ENCODE measurements at regions not wholly inside any gene's neighbourhood (a gene's known extent, or its start where the extent isn't known, plus 50 kb on each side); places are given as distances from the start of the nearest gene placed in this dataset.
A peak's percentile ranks its signal among the peaks of the same experiment; 100 is the strongest.

- Mint-ChIP-seq H3K36me3 (ENCODE audit: low read depth) (peaks cover 6% of the 10 kb centered on the region), H3K27ac (no peak overlapping the region), H3K9me3 (peaks cover 16% of the 10 kb centered on the region), H3K4me1 (no peaks in the 10 kb centered on the region), H3K4me3 (no peak overlapping the region), H3K27me3 (ENCODE audit: low read depth, poor library complexity) (no peaks in the 10 kb centered on the region)
- no peak for DNase-seq
- no peak for TF ChIP-seq CTCF (IDR thresholded peaks at IDR 0.05)
These were observed 256.9 kb upstream of the MTPN start for GRCh38 chr7:136234040-136234439.

- Mint-ChIP-seq H3K9me3 (peaks cover 3% of the 10 kb centered on the region), H3K4me3 (no peak overlapping the region), H3K4me1 (no peaks in the 10 kb centered on the region), H3K27ac (no peak overlapping the region), H3K36me3 (ENCODE audit: low read depth) (no peaks in the 10 kb centered on the region), H3K27me3 (ENCODE audit: low read depth, poor library complexity) (no peaks in the 10 kb centered on the region)
- no peak for TF ChIP-seq CTCF (IDR thresholded peaks at IDR 0.05)
- DNase-seq = no peak
These were observed 253.1 kb upstream of the MTPN start for GRCh38 chr7:136230210-136230609.

GRCh38 chr7:136229790-136230189 is 252.6 kb upstream of the MTPN start:
- no peak overlapping the region for H3K27ac Mint-ChIP-seq
- no peaks in the 10 kb centered on the region for H3K36me3 Mint-ChIP-seq (ENCODE audit: low read depth)
- H3K27me3 Mint-ChIP-seq (ENCODE audit: low read depth, poor library complexity) = no peaks in the 10 kb centered on the region
- no peak overlapping the region for H3K4me3 Mint-ChIP-seq
- peaks cover 3% of the 10 kb centered on the region for H3K9me3 Mint-ChIP-seq
- no peak for DNase-seq
- TF ChIP-seq CTCF (IDR thresholded peaks at IDR 0.05) = no peak
- H3K4me1 Mint-ChIP-seq = no peaks in the 10 kb centered on the region

GRCh38 chr7:136228171-136228570 is 251.0 kb upstream of the MTPN start:
- H3K4me3 Mint-ChIP-seq = no peak overlapping the region
- H3K9me3 Mint-ChIP-seq = peaks cover 3% of the 10 kb centered on the region
- H3K27ac Mint-ChIP-seq = no peak overlapping the region
- DNase-seq = no peak
- no peaks in the 10 kb centered on the region for H3K27me3 Mint-ChIP-seq (ENCODE audit: low read depth, poor library complexity)
- H3K4me1 Mint-ChIP-seq = no peaks in the 10 kb centered on the region
- H3K36me3 Mint-ChIP-seq (ENCODE audit: low read depth) = no peaks in the 10 kb centered on the region
- TF ChIP-seq CTCF (IDR thresholded peaks at IDR 0.05) = no peak

- TF ChIP-seq CTCF (IDR thresholded peaks at IDR 0.05) = peak; percentile 15
- Mint-ChIP-seq H3K27ac (no peak overlapping the region), H3K4me3 (no peak overlapping the region), H3K9me3 (no peaks in the 10 kb centered on the region), H3K36me3 (ENCODE audit: low read depth) (no peaks in the 10 kb centered on the region), H3K4me1 (no peaks in the 10 kb centered on the region), H3K27me3 (ENCODE audit: low read depth, poor library complexity) (peaks cover 4% of the 10 kb centered on the region)
- DNase-seq = no peak
These were observed 237.2 kb upstream of the MTPN start for GRCh38 chr7:136214356-136214755.

- DNase-seq = no peak
- Mint-ChIP-seq H3K4me3 (no peak overlapping the region), H3K27ac (no peak overlapping the region), H3K4me1 (no peaks in the 10 kb centered on the region), H3K9me3 (no peaks in the 10 kb centered on the region), H3K27me3 (ENCODE audit: low read depth, poor library complexity) (peaks cover 4% of the 10 kb centered on the region), H3K36me3 (ENCODE audit: low read depth) (no peaks in the 10 kb centered on the region)
- no peak for TF ChIP-seq CTCF (IDR thresholded peaks at IDR 0.05)
These were observed 235.9 kb upstream of the MTPN start for GRCh38 chr7:136213012-136213411.
